HK-2 (cell line): ENCODE measurements at regions not wholly inside any gene's neighbourhood (a gene's known extent, or its start where the extent isn't known, plus 50 kb on each side); places are given as distances from the start of the nearest gene placed in this dataset.
"Not testable (repeated sequence)": the region's sequence is repeated elsewhere in the genome, so short reads cannot be mapped to it uniquely, and the experiment has no call there.

Experiments
- DNase-seq: peaks from one replicate; pipeline ENCODE4 v3.0.0-alpha.2; 2018; ENCODE audit not compliant: unreplicated experiment

- peak; percentile 8 for DNase-seq
Observed at GRCh38 chr6:111925296-111925695, 52.0 kb upstream of the FYN start.

GRCh38 chr6:111926731-111927302 lies 53.6 kb upstream of the FYN start:
- no peak for DNase-seq

DNA sequence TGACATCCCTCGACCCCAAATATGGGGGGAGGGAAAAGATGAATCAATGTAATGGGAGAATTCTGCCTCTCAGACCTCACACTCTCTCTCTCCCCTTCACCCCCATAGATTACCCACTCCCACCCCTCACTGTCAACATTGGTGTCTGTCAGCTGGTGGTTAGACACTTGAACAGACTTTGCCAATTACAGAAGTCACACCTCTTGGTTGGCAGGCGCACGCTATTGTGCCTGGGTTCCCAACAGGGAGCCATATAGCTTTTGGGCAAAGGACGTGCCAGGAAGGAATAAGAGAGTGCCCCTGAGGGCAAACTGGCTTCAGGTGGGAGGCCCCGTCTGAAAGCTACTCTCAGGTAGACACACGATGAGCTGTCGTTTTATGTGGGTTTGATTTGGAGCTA lies 54.1 kb upstream of the FYN start:
- no peak for DNase-seq

- DNase-seq, result no peak
Observed at GRCh38 chr6:111928139-111928538, 54.9 kb upstream of the FYN start.

GRCh38 chr6:111934611-111935010 lies 61.4 kb upstream of the FYN start:
- DNase-seq, result not testable (repeated sequence)

DNA sequence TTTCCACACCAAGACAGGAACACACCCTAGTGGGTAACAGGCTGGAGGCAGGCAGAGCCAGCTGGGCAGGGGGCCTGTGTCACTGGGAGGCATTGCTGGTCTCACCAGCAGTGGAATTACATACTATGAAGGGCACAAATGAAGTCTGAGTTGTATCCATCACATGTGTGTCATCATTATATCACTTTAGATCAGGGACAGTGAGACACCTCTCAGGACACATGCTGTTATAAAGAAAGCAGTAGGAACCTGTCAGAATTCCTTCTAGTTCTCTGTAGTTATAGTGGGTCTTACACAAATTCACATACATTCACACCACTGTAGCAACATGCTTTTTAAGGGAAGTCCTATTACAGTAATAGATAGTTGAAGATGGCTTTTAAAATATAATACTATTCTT lies 63.5 kb upstream of the FYN start:
- no peak for DNase-seq

DNA sequence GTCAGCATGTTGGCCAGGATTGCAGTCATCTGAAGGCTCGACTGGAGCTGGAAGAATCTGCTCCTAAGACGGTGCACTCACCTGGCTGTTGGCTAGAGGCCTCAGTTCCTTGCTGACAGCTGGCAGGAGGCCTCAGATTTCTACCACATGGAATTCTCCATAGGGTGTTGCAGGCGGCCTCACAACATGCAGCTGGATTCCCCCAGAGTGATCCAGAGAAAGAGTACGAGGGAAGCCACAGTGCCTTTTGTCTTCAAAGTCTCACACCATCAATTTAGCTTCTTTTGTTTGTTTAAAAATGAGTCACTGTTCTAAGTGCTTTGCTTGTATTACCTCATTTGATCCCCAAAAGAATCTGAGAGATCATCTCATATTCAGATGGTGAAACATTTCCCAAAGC lies 65.5 kb upstream of the FYN start:
- no peak for DNase-seq

GRCh38 chr6:111939902-111940301 lies 66.7 kb upstream of the FYN start:
- no peak for DNase-seq

- no peak for DNase-seq
Observed at GRCh38 chr6:111940801-111941200, 67.5 kb upstream of the FYN start.

- DNase-seq, result no peak
Observed at GRCh38 chr6:111941686-111942330, 68.6 kb upstream of the FYN start.

DNA sequence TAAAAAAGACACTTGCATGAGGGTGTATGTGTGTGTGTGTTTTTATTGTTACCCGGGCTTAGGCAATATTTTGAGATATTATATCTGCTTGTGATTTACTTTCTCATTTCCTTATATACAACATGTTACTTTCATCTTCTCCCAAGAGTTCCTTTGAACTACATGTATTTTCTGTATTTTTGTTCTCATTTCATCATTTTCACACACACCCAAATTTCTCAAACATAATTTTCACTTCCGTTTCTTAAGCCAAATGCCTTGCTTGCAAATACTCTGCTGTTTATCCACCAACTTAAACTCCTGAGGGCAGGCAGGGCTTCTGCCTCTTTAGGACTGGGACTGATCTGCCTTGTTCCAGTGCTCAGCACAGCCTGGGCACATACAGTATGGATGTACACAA lies 69.3 kb upstream of the FYN start:
- DNase-seq, result no peak

GRCh38 chr6:111943266-111943665 lies 70.0 kb upstream of the FYN start:
- no peak for DNase-seq

GRCh38 chr6:111943726-111944125 lies 70.5 kb upstream of the FYN start:
- DNase-seq, result no peak

GRCh38 chr6:111944541-111944940 lies 71.3 kb upstream of the FYN start:
- DNase-seq, result no peak

GRCh38 chr6:111949546-111949945 lies 76.3 kb upstream of the FYN start:
- no peak for DNase-seq

- not testable (repeated sequence) for DNase-seq
Observed at GRCh38 chr6:111949984-111950383, 76.7 kb upstream of the FYN start.

- peak; percentile 13 for DNase-seq
Observed at GRCh38 chr6:111950661-111951496, 77.6 kb upstream of the FYN start.

DNA sequence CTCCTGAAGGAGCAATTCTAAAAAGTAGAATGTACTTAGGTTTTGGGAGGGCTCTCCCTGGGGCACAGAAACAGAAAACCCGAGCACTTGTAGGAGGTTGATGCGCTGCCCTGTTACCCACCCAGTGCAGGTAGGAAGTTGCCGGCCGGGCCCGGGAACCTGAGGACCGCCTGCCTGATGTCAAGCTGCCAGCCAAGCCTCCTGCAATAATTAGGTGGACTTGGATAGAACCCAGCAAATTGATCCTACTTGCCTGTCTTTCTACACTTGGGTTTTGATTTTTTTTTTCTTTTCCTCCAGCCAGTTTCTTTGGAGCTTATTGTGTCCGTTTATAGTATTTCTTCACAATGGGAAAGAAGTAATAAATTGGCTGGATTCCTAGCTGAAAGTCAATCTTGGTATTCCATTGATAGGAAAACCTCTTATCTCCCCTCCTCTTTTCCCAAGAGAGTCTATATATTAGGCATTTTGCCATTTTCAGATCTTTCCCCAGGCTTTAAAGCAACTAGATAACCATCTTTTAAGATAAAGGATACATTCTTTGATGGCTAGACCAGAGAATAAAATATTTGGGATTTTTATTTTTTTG lies 78.3 kb upstream of the FYN start:
- DNase-seq, result no peak

DNA sequence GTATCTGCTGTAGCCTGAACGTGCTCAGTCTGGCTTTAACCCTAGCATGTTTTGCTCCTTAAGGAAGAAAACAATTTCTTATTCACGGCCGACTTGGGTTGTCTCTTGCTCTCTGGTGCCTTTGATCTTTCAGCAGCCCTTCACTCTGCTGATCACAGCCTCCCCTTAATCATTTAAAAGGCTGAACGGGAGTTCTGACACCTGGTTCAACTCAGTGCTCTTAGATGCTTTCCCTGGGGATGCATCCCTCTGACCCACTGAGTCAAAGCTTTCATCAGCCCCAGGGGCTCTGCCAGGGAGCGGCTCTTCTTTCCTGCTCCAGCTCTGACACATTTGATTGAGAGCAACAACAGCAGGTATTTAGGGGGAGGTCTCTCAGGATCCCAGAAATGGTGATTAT lies 79.0 kb upstream of the FYN start:
- no peak for DNase-seq

GRCh38 chr6:111952821-111953540 lies 79.7 kb upstream of the FYN start:
- no peak for DNase-seq

DNA sequence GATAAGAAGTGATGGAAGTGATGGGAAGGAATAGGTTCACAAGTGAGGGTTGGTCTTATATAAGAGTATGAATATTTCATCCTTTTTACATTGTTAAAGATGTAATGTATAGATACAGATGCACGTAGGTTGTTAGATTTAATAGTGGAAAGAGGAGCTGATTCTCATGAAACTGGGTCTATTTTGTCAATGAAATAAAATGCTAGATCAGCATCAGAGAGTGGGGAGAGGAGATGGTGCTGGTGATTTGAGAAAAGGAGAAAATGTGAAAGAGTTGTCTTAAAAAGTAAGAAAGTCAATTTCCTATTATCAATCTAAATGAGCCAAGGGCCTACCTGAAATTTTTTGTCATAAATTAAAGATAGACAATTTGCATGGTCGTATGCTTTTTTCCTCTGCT lies 82.8 kb upstream of the FYN start:
- no peak for DNase-seq
